CD14-positive monocyte (primary cell): ENCODE measurements at regions not wholly inside any gene's neighbourhood (a gene's known extent, or its start where the extent isn't known, plus 50 kb on each side); places are given as distances from the start of the nearest gene placed in this dataset.
"Not testable (repeated sequence)": the region's sequence is repeated elsewhere in the genome, so short reads cannot be mapped to it uniquely, and the experiment has no call there.

ENCODE experiments used
- DNase-seq, 3 donors: peaks; one replicate each; pipeline ENCODE4 v3.0.0-alpha.2; 2011 to 2022
- H2AFZ ChIP-seq: 2 replicates; pipeline ENCODE4 v1.6.0; 2012; ENCODE audit warnings: mild to moderate bottlenecking, low read depth, low read length, inconsistent platforms; ENCODE audit not compliant: insufficient read depth, poor library complexity, severe bottlenecking
- H3K27ac ChIP-seq, 2 donors: 1 replicate in 1 of 2; 2 replicates in 1 of 2; pipeline ENCODE4 v1.5.1; 2012 to 2013; ENCODE audit warnings: low read length in 2 of 2, control low read depth in 1 of 2, inconsistent platforms in 1 of 2, low read depth in 1 of 2, mild to moderate bottlenecking in 1 of 2
- H3K27me3 ChIP-seq, 2 donors: one replicate each; pipeline versions ENCODE4 v1.6.0 to v1.6.1; 2011 to 2013; ENCODE audit warnings: low read length in 2 of 2; ENCODE audit not compliant: control insufficient read depth in 2 of 2, insufficient read depth in 2 of 2
- H3K36me3 ChIP-seq, 2 donors: replicated peaks in 1 of 2; 1 replicate in 1 of 2; 2 replicates in 1 of 2; pipeline versions ENCODE4 v1.5.1 to v1.6.1; 2012 to 2013; ENCODE audit warnings: low read length in 2 of 2, control low read depth in 1 of 2, inconsistent platforms in 1 of 2, mild to moderate bottlenecking in 1 of 2; ENCODE audit not compliant: insufficient read depth in 2 of 2, control insufficient read depth in 1 of 2
- H3K4me1 ChIP-seq, 2 donors: 1 replicate in 1 of 2; 2 replicates in 1 of 2; pipeline versions ENCODE4 v1.5.1 to v1.6.1; 2012 to 2013; ENCODE audit warnings: low read length in 2 of 2, control low read depth in 1 of 2, inconsistent platforms in 1 of 2, mild to moderate bottlenecking in 1 of 2, moderate library complexity in 1 of 2; ENCODE audit not compliant: insufficient read depth in 2 of 2, control insufficient read depth in 1 of 2
- H3K4me2 ChIP-seq: replicated peaks from 2 replicates; pipeline ENCODE3; 2012; ENCODE audit warnings: low read length, moderate library complexity, mild to moderate bottlenecking; ENCODE audit not compliant: poor library complexity, severe bottlenecking; ENCODE audit errors: extremely low read depth
- H3K4me3 ChIP-seq, 3 experiments: fragments of 200-600 bp in 1 of 3; sonication (generic) in 1 of 3; replicated peaks in 1 of 3; 1 replicate in 2 of 3; 2 replicates in 1 of 3; pipeline ENCODE4 v1.5.1; 2011 to 2013; ENCODE audit warnings: low read length in 3 of 3, mild to moderate bottlenecking in 3 of 3, control low read depth in 2 of 3, low read depth in 2 of 3, inconsistent platforms in 1 of 3, moderate library complexity in 1 of 3
- H3K79me2 ChIP-seq: 2 replicates; pipeline ENCODE4 v1.6.0; 2012; ENCODE audit warnings: mild to moderate bottlenecking, control low read depth, inconsistent platforms, low read length, moderate library complexity; ENCODE audit not compliant: insufficient read depth
- H3K9ac ChIP-seq: 2 replicates; pipeline ENCODE4 v1.6.0; 2017; ENCODE audit warnings: low read length, mild to moderate bottlenecking; ENCODE audit not compliant: insufficient read depth, poor library complexity, severe bottlenecking
- H3K9me3 ChIP-seq, 2 donors: replicated peaks in 1 of 2; 1 replicate in 1 of 2; 2 replicates in 1 of 2; pipeline versions ENCODE4 v1.5.1 to v1.6.1; 2012 to 2013; ENCODE audit warnings: low read length in 2 of 2, control low read depth in 1 of 2; ENCODE audit not compliant: control insufficient read depth in 1 of 2, insufficient read depth in 1 of 2
- H4K20me1 ChIP-seq: 2 replicates; pipeline ENCODE4 v1.6.0; 2012; ENCODE audit warnings: mild to moderate bottlenecking, low read length, control low read depth, moderate library complexity; ENCODE audit not compliant: insufficient read depth
- H3K27ac Mint-ChIP-seq, 7 donors: one replicate each; pipeline ENCODE4 v1.8.0; 2020; ENCODE audit warnings: mild to moderate bottlenecking in 7 of 7, mixed read lengths in 7 of 7, moderate library complexity in 6 of 7, inconsistent platforms in 2 of 7
- H3K27me3 Mint-ChIP-seq, 3 donors: one replicate each; pipeline ENCODE4 v1.8.0; 2021 to 2022; ENCODE audit warnings: low read depth in 3 of 3, mild to moderate bottlenecking in 3 of 3, mixed read lengths in 3 of 3, moderate library complexity in 3 of 3, inconsistent platforms in 1 of 3
- H3K36me3 Mint-ChIP-seq, 2 donors: one replicate each; pipeline ENCODE4 v1.8.0; 2020; ENCODE audit warnings: mixed read lengths in 2 of 2, inconsistent platforms in 1 of 2, mild to moderate bottlenecking in 1 of 2
- H3K4me1 Mint-ChIP-seq: one replicate; pipeline ENCODE4 v1.8.0; 2020; ENCODE audit warnings: mild to moderate bottlenecking, mixed read lengths
- H3K4me3 Mint-ChIP-seq, 2 donors: one replicate each; pipeline ENCODE4 v1.8.0; 2020; ENCODE audit warnings: mild to moderate bottlenecking in 2 of 2, mixed read lengths in 2 of 2, moderate library complexity in 1 of 2
- H3K9me3 Mint-ChIP-seq, 7 donors: one replicate each; pipeline ENCODE4 v1.8.0; 2020 to 2022; ENCODE audit warnings: mixed read lengths in 7 of 7, mild to moderate bottlenecking in 6 of 7, moderate library complexity in 6 of 7, inconsistent platforms in 2 of 7
- CTCF ChIP-seq: fragments of 200-600 bp; IDR thresholded peaks from one replicate; pipeline ENCODE4 v1.8.0; 2022; ENCODE audit warnings: antibody characterized with exemption, mild to moderate bottlenecking
- WGBS: methylation state at CpG from one replicate; pipeline ENCODE4 v1.1.5; 2013; ENCODE audit warnings: missing lambda C conversion rate; ENCODE audit not compliant: insufficient coverage; 5-methylcytosine and 5-hydroxymethylcytosine counted together
- intact Hi-C, 2 donors: fragments of 100-400 bp; cut with micrococcal nuclease; formaldehyde crosslinking; loops; one replicate each; pipeline versions ENCODE4 v1.15.0 to v1.15.1; 2023

- H3K36me3 Mint-ChIP-seq, H3K27me3 Mint-ChIP-seq, H3K4me3 Mint-ChIP-seq, H3K4me3 ChIP-seq, H3K9ac ChIP-seq, H3K27ac ChIP-seq, H4K20me1 ChIP-seq, H3K27me3 ChIP-seq, DNase-seq, H3K27ac Mint-ChIP-seq, H3K4me2 ChIP-seq, H2AFZ ChIP-seq, H3K36me3 ChIP-seq, H3K79me2 ChIP-seq, H3K4me1 ChIP-seq, intact Hi-C loops, H3K9me3 ChIP-seq, H3K4me1 Mint-ChIP-seq: not testable (repeated sequence)
- peaks cover 2 to 14% (median 7%) of the 10 kb centered on the region in 7 donors for H3K9me3 Mint-ChIP-seq
- WGBS, result 85% methylated on average over 6 of the region's 8 CpGs
These were observed 300.6 kb downstream of the FLRT2 start for GRCh38 chr14:85830549-85830948.

GRCh38 chr14:85829601-85830000 lies 299.7 kb downstream of the FLRT2 start:
- H2AFZ ChIP-seq, intact Hi-C loops, H3K4me1 Mint-ChIP-seq, H3K27me3 ChIP-seq, H3K79me2 ChIP-seq, H3K27ac Mint-ChIP-seq, H3K36me3 Mint-ChIP-seq, DNase-seq, H4K20me1 ChIP-seq, H3K9me3 ChIP-seq, H3K27me3 Mint-ChIP-seq, H3K27ac ChIP-seq, H3K4me1 ChIP-seq, H3K36me3 ChIP-seq, H3K4me3 ChIP-seq, H3K9ac ChIP-seq, H3K4me3 Mint-ChIP-seq, H3K4me2 ChIP-seq: not testable (repeated sequence)
- H3K9me3 Mint-ChIP-seq, result peaks cover 2 to 14% (median 7%) of the 10 kb centered on the region in 7 donors
- no CpG with 5 or more reads among the region's 25 CpGs for WGBS

- WGBS, result no CpG with 5 or more reads among the region's 1 CpG
- Histone ChIP-seq H2AFZ (no peak overlapping the region), H3K4me1 (no peaks in the 10 kb centered on the region), H3K79me2 (no peaks in the 10 kb centered on the region), H3K27ac (no peak overlapping the region), H4K20me1 (no peaks in the 10 kb centered on the region), H3K36me3 (no peaks in the 10 kb centered on the region), H3K27me3 (no peaks in the 10 kb centered on the region), H3K9me3 (peaks cover 0 to 2% of the 10 kb centered on the region in 2 donors), H3K4me3 (no peak overlapping the region), H3K9ac (no peak overlapping the region), H3K4me2 (no peak overlapping the region)
- no peak for TF ChIP-seq CTCF
- Mint-ChIP-seq H3K4me1 (no peaks in the 10 kb centered on the region), H3K27me3 (no peaks in the 10 kb centered on the region), H3K27ac (no peak overlapping the region), H3K36me3 (no peaks in the 10 kb centered on the region), H3K9me3 (peaks cover 0 to 16% (median 2%) of the 10 kb centered on the region in 7 donors), H3K4me3 (no peak overlapping the region)
- no peak for DNase-seq
- intact Hi-C loops, result no loop called here
These were observed 294.6 kb downstream of the FLRT2 start for GRCh38 chr14:85824526-85824925.
